Spleen (tissue), 11 donors: ENCODE measurements at regions not wholly inside any gene's neighbourhood (a gene's known extent, or its start where the extent isn't known, plus 50 kb on each side); places are given as distances from the start of the nearest gene placed in this dataset.

Experiments used
- DNase-seq: peaks from one replicate; pipeline ENCODE4 v3.0.0-alpha.2; 2020
- H3K27ac ChIP-seq, 8 donors: fragments of 200-600 bp; sonication (generic) in 7 of 8; 1 replicate in 4 of 8; 2 replicates in 4 of 8; pipeline versions ENCODE4 v1.5.0 to v1.8.0; 2016 to 2021; ENCODE audit warnings: inconsistent platforms in 4 of 8, mild to moderate bottlenecking in 4 of 8, moderate library complexity in 1 of 8
- H3K27me3 ChIP-seq, 7 donors: fragments of 200-600 bp; sonication (generic) in 6 of 7; replicated peaks in 1 of 7; 1 replicate in 4 of 7; 2 replicates in 3 of 7; pipeline versions ENCODE4 v1.5.0 to v1.8.0; 2016 to 2021; ENCODE audit warnings: inconsistent platforms in 3 of 7, mild to moderate bottlenecking in 1 of 7
- H3K36me3 ChIP-seq, 6 donors: fragments of 200-600 bp; sonication (generic) in 5 of 6; 1 replicate in 4 of 6; 2 replicates in 2 of 6; pipeline versions ENCODE4 v1.5.0 to v1.8.0; 2016 to 2021; ENCODE audit warnings: inconsistent platforms in 2 of 6
- H3K4me1 ChIP-seq, 6 donors: fragments of 200-600 bp; sonication (generic) in 5 of 6; 1 replicate in 3 of 6; 2 replicates in 3 of 6; pipeline versions ENCODE4 v1.5.0 to v1.8.0; 2016 to 2021; ENCODE audit warnings: inconsistent platforms in 3 of 6
- H3K4me3 ChIP-seq, 8 donors: fragments of 200-600 bp; sonication (generic) in 7 of 8; 1 replicate in 4 of 8; 2 replicates in 4 of 8; pipeline versions ENCODE4 v1.5.0 to v1.8.0; 2016 to 2021; ENCODE audit warnings: inconsistent platforms in 4 of 8, mild to moderate bottlenecking in 4 of 8, moderate library complexity in 2 of 8
- H3K9me3 ChIP-seq, 8 donors: fragments of 200-600 bp; sonication (generic) in 7 of 8; 1 replicate in 4 of 8; 2 replicates in 4 of 8; pipeline versions ENCODE4 v1.5.0 to v1.8.0; 2016 to 2021; ENCODE audit warnings: inconsistent platforms in 4 of 8
- CTCF ChIP-seq, 11 experiments: fragments of 200-600 bp in 7 of 11; fragments of 450-650 bp in 4 of 11; sonication (generic) in 4 of 11; IDR thresholded peaks in 8 of 11; conservative IDR thresholded peaks in 3 of 11; 1 replicate in 7 of 11; 2 replicates in 4 of 11; pipeline versions ENCODE4 v1.4.0 to v1.8.0; 2016 to 2021; ENCODE audit warnings: antibody characterized with exemption in 11 of 11, inconsistent platforms in 4 of 11, mild to moderate bottlenecking in 1 of 11
- POLR2A ChIP-seq, 3 donors: fragments of 450-650 bp; IDR thresholded peaks; one replicate each; pipeline ENCODE4 v1.5.1; 2017; ENCODE audit warnings: antibody characterized with exemption in 3 of 3, mild to moderate bottlenecking in 1 of 3
- POLR2AphosphoS5 ChIP-seq, 3 donors: sonication (generic); formaldehyde crosslinking; IDR thresholded peaks; one replicate each; pipeline ENCODE4 v1.5.1; 2017; ENCODE audit warnings: antibody characterized with exemption in 3 of 3
- WGBS, 5 donors: extraction: QIAGEN DNeasy Blood & Tissue Kit in 3 of 5; methylation state at CpG; one replicate each; pipeline versions ENCODE4 v1.1.5 to v1.1.7; 2013 to 2018; 5-methylcytosine and 5-hydroxymethylcytosine counted together
- intact Hi-C: fragments of 100-400 bp; cut with DNase I; formaldehyde crosslinking; loops from one replicate; pipeline ENCODE4 v1.15.0; 2023; ENCODE audit warnings: low total_unique reads
- donor health status: healthy with polysubstance abuse.
- donor health status: DM: no; HTN: no; CAD: no; lungs with moderate emphysema.
- donor health status: DM: no; HTN: no; CAD: no.
- donor health status: Bipolar disorder and iron deficiency.
- donor health status: healthy.
- donor health status: DM: no; HTN: no; CAD: no.
- donor health status: DM: yes; HTN: yes; CAD: no.

DNA sequence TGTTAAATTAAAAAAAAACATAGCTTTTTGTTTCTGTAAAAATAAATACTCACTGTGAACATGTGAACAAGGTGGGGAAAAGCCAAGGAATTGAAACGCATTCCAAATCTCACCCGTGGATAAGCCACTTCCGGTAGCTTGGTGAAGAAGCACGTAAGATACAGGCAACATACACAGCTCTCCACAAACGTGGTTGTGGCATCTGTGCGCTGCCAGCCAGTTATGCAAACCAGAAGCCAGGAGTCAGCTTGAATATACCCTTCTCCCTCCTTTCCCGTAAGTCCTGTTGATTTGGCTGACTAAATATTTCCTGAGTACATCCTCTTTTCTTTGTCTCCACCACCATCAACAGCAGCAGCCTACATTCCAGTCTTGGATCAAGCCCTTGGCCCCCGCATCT is 486.2 kb downstream of the VRK1 start:
- DNase-seq = no peak
- WGBS, 5 donors = 67 to 84% (median 71%) methylated on average over 8 of the region's 8 CpGs
- no peak for TF ChIP-seq POLR2AphosphoS5 (IDR thresholded peaks at IDR 0.05)
- no peak for TF ChIP-seq POLR2A (IDR thresholded peaks at IDR 0.05)
- no peak for TF ChIP-seq CTCF (IDR thresholded peaks at IDR 0.05 in 8 of 11, conservative IDR thresholded peaks at IDR 0.05 in 3 of 11)
- H3K27me3 ChIP-seq = peaks cover 0 to 8% (median 0%) of the 10 kb centered on the region in 7 donors
- H3K4me3 ChIP-seq = no peak overlapping the region
- intact Hi-C loops = no loop called here
- H3K36me3 ChIP-seq = no peaks in the 10 kb centered on the region
- H3K9me3 ChIP-seq = no peaks in the 10 kb centered on the region
- no peak overlapping the region for H3K27ac ChIP-seq
- H3K4me1 ChIP-seq = no peaks in the 10 kb centered on the region

DNA sequence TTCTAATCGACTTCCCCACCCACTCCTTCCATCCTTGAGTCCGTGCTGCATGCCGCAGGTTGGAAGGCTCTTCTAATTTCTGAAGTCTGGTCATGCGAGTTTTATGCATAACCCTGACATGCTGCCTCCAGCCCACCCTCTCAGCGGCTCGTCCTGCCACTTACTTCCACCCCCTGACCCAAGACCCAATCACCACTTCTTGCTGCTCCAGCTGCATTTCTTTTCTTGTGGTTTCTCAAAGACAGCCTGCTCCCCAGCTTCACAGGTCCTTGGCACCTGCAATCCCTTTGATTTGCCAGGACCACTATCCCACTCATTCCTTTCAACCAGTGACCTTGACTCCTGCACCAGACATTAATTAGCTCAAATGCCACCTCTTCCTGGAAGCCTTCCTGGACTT is 486.7 kb downstream of the VRK1 start:
- no peak for DNase-seq
- H3K27ac ChIP-seq = no peak overlapping the region
- H3K4me1 ChIP-seq = no peaks in the 10 kb centered on the region
- H3K9me3 ChIP-seq = no peaks in the 10 kb centered on the region
- WGBS, 5 donors = 77 to 85% (median 81%) methylated on average over 6 of the region's 6 CpGs
- H3K36me3 ChIP-seq = no peaks in the 10 kb centered on the region
- H3K27me3 ChIP-seq = peaks cover 0 to 12% (median 0%) of the 10 kb centered on the region in 7 donors
- H3K4me3 ChIP-seq = no peak overlapping the region
- intact Hi-C loops = no loop called here
- TF ChIP-seq POLR2A (IDR thresholded peaks at IDR 0.05) = no peak
- TF ChIP-seq CTCF (IDR thresholded peaks at IDR 0.05 in 8 of 11, conservative IDR thresholded peaks at IDR 0.05 in 3 of 11) = no peak
- no peak for TF ChIP-seq POLR2AphosphoS5 (IDR thresholded peaks at IDR 0.05)

- Histone ChIP-seq H3K27me3 (peaks cover 0 to 29% (median 0%) of the 10 kb centered on the region in 7 donors), H3K9me3 (no peaks in the 10 kb centered on the region), H3K36me3 (no peaks in the 10 kb centered on the region), H3K27ac (no peak overlapping the region), H3K4me3 (no peak overlapping the region), H3K4me1 (no peaks in the 10 kb centered on the region)
- no peak for TF ChIP-seq POLR2AphosphoS5 (IDR thresholded peaks at IDR 0.05)
- no peak for TF ChIP-seq CTCF (IDR thresholded peaks at IDR 0.05 in 8 of 11, conservative IDR thresholded peaks at IDR 0.05 in 3 of 11)
- TF ChIP-seq POLR2A (IDR thresholded peaks at IDR 0.05) = no peak
- no peak for DNase-seq
- intact Hi-C loops = no loop called here
- 72 to 95% (median 79%) methylated on average over 1 of the region's 1 CpG for WGBS, 5 donors
Measured at GRCh38 chr14:97287956-97288355, 490.8 kb downstream of the VRK1 start.

- no peak for DNase-seq
- no peaks in the 10 kb centered on the region for H3K36me3 ChIP-seq
- no peak overlapping the region for H3K4me3 ChIP-seq
- H3K4me1 ChIP-seq = no peaks in the 10 kb centered on the region
- H3K9me3 ChIP-seq = no peaks in the 10 kb centered on the region
- H3K27me3 ChIP-seq = peaks cover 0 to 29% (median 0%) of the 10 kb centered on the region in 7 donors
- intact Hi-C loops = no loop called here
- no peak overlapping the region for H3K27ac ChIP-seq
- TF ChIP-seq POLR2AphosphoS5 (IDR thresholded peaks at IDR 0.05) (no peak), POLR2A (IDR thresholded peaks at IDR 0.05) (no peak), CTCF (IDR thresholded peaks at IDR 0.05 in 8 of 11, conservative IDR thresholded peaks at IDR 0.05 in 3 of 11) (no peak)
- WGBS, 5 donors = 39 to 73% (median 42%) methylated on average over 4 of the region's 4 CpGs
Measured at GRCh38 chr14:97290065-97290464, 492.9 kb downstream of the VRK1 start.
